GM12878 (cell line): ENCODE measurements at regions not wholly inside any gene's neighbourhood (a gene's known extent, or its start where the extent isn't known, plus 50 kb on each side); places are given as distances from the start of the nearest gene placed in this dataset.

Experiments used
- ATAC-seq: fragments of 200-7000 bp; cut with Tn5 transposase; 3 replicates; pipeline ENCODE4 v1.9.1; 2020; ENCODE audit warnings: mild to moderate bottlenecking, moderate library complexity
- BruUV-seq: library from RNA; stranded (reverse); fragments of 400-500 nt; replicated peaks from 2 replicates; lab custom pipeline; 2021; lab: Mats Ljungman, UMichigan
- CTCF ChIA-PET: fragments of 300-600 bp; sonication (Branson Sonifier 250); formaldehyde crosslinking; extraction: SDS; loops from one replicate; lab custom pipeline; 2021; ENCODE audit warnings: inconsistent platforms; lab: Yijun Ruan, JAX
- POLR2A ChIA-PET: fragments of 350-600 bp; formaldehyde crosslinking; extraction: SDS; loops from one replicate; lab custom pipeline; 2021; ENCODE audit warnings: inconsistent platforms; lab: Charles Lee
- RAD21 ChIA-PET: fragments of 300-600 bp; sonication (Branson Sonifier 250); formaldehyde crosslinking; loops from one replicate; lab custom pipeline; 2023; ENCODE audit warnings: antibody characterized with exemption; ENCODE audit not compliant: unreplicated experiment; lab: Charles Lee
- SMC1A ChIA-PET: fragments of 300-600 bp; sonication (Branson Sonifier 250); formaldehyde crosslinking; loops from one replicate; lab custom pipeline; 2023; ENCODE audit not compliant: unreplicated experiment, uncharacterized antibody; lab: Charles Lee
- DNase-seq: peaks from one replicate; pipeline ENCODE4 v3.0.0-alpha.2; 2011; ENCODE audit warnings: low read depth, low spot score
- FAIRE-seq: peaks from 3 replicates; lab custom pipeline; 2011; peaks lifted over from hg19 to GRCh38; lab: Jason Lieb, UNC
- H2AFZ ChIP-seq: 2 replicates; pipeline ENCODE4 v1.6.0; 2011; ENCODE audit warnings: low read depth, low read length, control low read depth; ENCODE audit not compliant: control insufficient read depth
- H3K27ac ChIP-seq: 2 replicates; pipeline ENCODE4 v1.5.1; 2011; ENCODE audit warnings: control low read depth; ENCODE audit not compliant: control insufficient read depth, insufficient read depth
- H3K27me3 ChIP-seq, 2 experiments: replicated peaks in 1 of 2; 2 replicates each; pipeline versions ENCODE4 v1.6.0 to v1.6.1; 2011; ENCODE audit warnings: low read length in 1 of 2; ENCODE audit not compliant: control insufficient read depth in 2 of 2, insufficient read depth in 2 of 2
- H3K36me3 ChIP-seq, 2 experiments: 2 replicates each; pipeline ENCODE4 v1.5.1; 2011; ENCODE audit warnings: low read length in 1 of 2; ENCODE audit not compliant: control insufficient read depth in 2 of 2, insufficient read depth in 2 of 2
- H3K4me1 ChIP-seq: 2 replicates; pipeline ENCODE4 v1.6.1; 2011; ENCODE audit warnings: mild to moderate bottlenecking, low read length, moderate library complexity, mixed read lengths; ENCODE audit not compliant: control insufficient read depth, insufficient read depth
- H3K4me2 ChIP-seq: 2 replicates; pipeline ENCODE4 v1.6.0; 2011; ENCODE audit warnings: control low read depth; ENCODE audit not compliant: control insufficient read depth, insufficient read depth
- H3K4me3 ChIP-seq: fragments of 200-600 bp; sonication (generic); 2 replicates; pipeline ENCODE4 v1.5.1; 2016
- H3K79me2 ChIP-seq: 2 replicates; pipeline ENCODE4 v1.6.0; 2011; ENCODE audit warnings: low read length; ENCODE audit not compliant: control insufficient read depth, insufficient read depth
- H3K9ac ChIP-seq: 2 replicates; pipeline ENCODE4 v1.8.0; 2011; ENCODE audit warnings: low read length, control low read depth, mixed read lengths; ENCODE audit not compliant: control insufficient read depth, insufficient read depth
- H3K9me3 ChIP-seq: replicated peaks from 3 replicates; pipeline ENCODE4 v1.5.1; 2011; ENCODE audit warnings: mild to moderate bottlenecking, low read length; ENCODE audit not compliant: control insufficient read depth, insufficient read depth
- H4K20me1 ChIP-seq: 2 replicates; pipeline ENCODE4 v1.6.0; 2011; ENCODE audit not compliant: control insufficient read depth, insufficient read depth
- BMI1 ChIP-seq: fragments of 450-650 bp; IDR thresholded peaks from 2 replicates; pipeline ENCODE4 v1.6.1; 2016; ENCODE audit warnings: mild to moderate bottlenecking, moderate library complexity, borderline replicate concordance
- DPF2 ChIP-seq: fragments of 450-650 bp; IDR thresholded peaks from 2 replicates; pipeline ENCODE4 v1.6.1; 2017; ENCODE audit warnings: mild to moderate bottlenecking
- EP300 ChIP-seq, 2 experiments: fragments of 150-350 bp in 1 of 2; IDR thresholded peaks; 2 replicates each; pipeline ENCODE4 v1.6.1; 2011 to 2012; ENCODE audit warnings: low read depth in 2 of 2, low read length in 2 of 2, borderline replicate concordance in 1 of 2, improper control_type of control experiment in 1 of 2, inconsistent platforms in 1 of 2; ENCODE audit not compliant: control insufficient read depth in 1 of 2
- IKZF1 ChIP-seq: fragments of 450-650 bp; conservative IDR thresholded peaks from 2 replicates; pipeline ENCODE4 v1.6.1; 2017; ENCODE audit warnings: antibody characterized with exemption, mild to moderate bottlenecking
- MTA3 ChIP-seq: IDR thresholded peaks from 2 replicates; pipeline ENCODE4 v1.6.1; 2012; ENCODE audit warnings: low read length, inconsistent platforms, borderline replicate concordance
- PML ChIP-seq: IDR thresholded peaks from 2 replicates; pipeline ENCODE4 v1.6.1; 2012; ENCODE audit warnings: low read length, inconsistent platforms
- POLR2AphosphoS5 ChIP-seq: IDR thresholded peaks from 2 replicates; pipeline ENCODE4 v1.6.1; 2011; ENCODE audit warnings: mild to moderate bottlenecking, low read length, inconsistent platforms
- RUNX3 ChIP-seq: IDR thresholded peaks from 2 replicates; pipeline ENCODE4 v1.6.1; 2012; ENCODE audit warnings: low read length, inconsistent platforms
- SIX5 ChIP-seq: IDR thresholded peaks from 2 replicates; pipeline ENCODE4 v1.6.1; 2011; ENCODE audit warnings: mild to moderate bottlenecking, low read depth, low read length, moderate library complexity; ENCODE audit not compliant: severe bottlenecking
- SMAD5 ChIP-seq: IDR thresholded peaks from 2 replicates; pipeline ENCODE4 v1.6.1; 2016; ENCODE audit warnings: antibody characterized with exemption, low read depth
- SP1 ChIP-seq: IDR thresholded peaks from one replicate; pipeline ENCODE4 v1.6.1; 2011; ENCODE audit warnings: low read depth, low read length
- SRF ChIP-seq, 2 experiments: IDR thresholded peaks; 2 replicates each; pipeline ENCODE4 v1.6.1; 2011; ENCODE audit warnings: low read depth in 2 of 2, low read length in 2 of 2, mild to moderate bottlenecking in 1 of 2, moderate library complexity in 1 of 2
- ZBED1 ChIP-seq: IDR thresholded peaks from 2 replicates; pipeline ENCODE4 v1.6.1; 2016; ENCODE audit warnings: borderline replicate concordance
- ZNF217 ChIP-seq: fragments of 450-650 bp; IDR thresholded peaks from 2 replicates; pipeline ENCODE4 v1.6.1; 2017; ENCODE audit warnings: antibody characterized with exemption, mild to moderate bottlenecking
- WGBS: methylation state at CpG from one replicate; pipeline ENCODE4 v1.1.6; 2016; ENCODE audit warnings: low lambda C conversion rate; ENCODE audit not compliant: insufficient replicate concordance, insufficient coverage; ENCODE audit errors: missing lambda C conversion rate; 5-methylcytosine and 5-hydroxymethylcytosine counted together
- in situ Hi-C: fragments of 300-500 bp; cut with MboI; formaldehyde crosslinking; loops from 9 replicates; pipeline ENCODE4 v1.14.3; 2018; ENCODE audit warnings: mixed read lengths
- intact Hi-C: fragments of 100-400 bp; cut with micrococcal nuclease; formaldehyde crosslinking; loops from one replicate; pipeline ENCODE4 v1.14.2; 2022; ENCODE audit not compliant: unreplicated experiment
- TF ChIP-seq, protein P1 (sequence below): fragments of 450-650 bp; IDR thresholded peaks from 2 replicates; pipeline ENCODE4 v1.6.1; 2017; ENCODE audit warnings: mild to moderate bottlenecking, moderate library complexity
- TF ChIP-seq, protein P2 (sequence below): IDR thresholded peaks from 2 replicates; pipeline ENCODE4 v1.6.1; 2011; ENCODE audit warnings: low read depth, mild to moderate bottlenecking, low read length, moderate library complexity, borderline replicate concordance; ENCODE audit errors: extremely low read depth

GRCh38 chr3:14001136-14001535, 121.3 kb upstream of the WNT7A start:
- DNase-seq, result no peak
- no peak for TF ChIP-seq DPF2
- TF ChIP-seq RUNX3, result no peak
- TF ChIP-seq SRF (IDR thresholded peaks at IDR 0.05; ENCODE audit: low read depth in 2 of 2, low read length in 2 of 2), result no peak
- TF ChIP-seq EP300 (IDR thresholded peaks at IDR 0.05; ENCODE audit: borderline replicate concordance in 1 of 2, control insufficient read depth in 1 of 2, low read depth in 2 of 2, low read length in 2 of 2), result no peak
- TF ChIP-seq SMAD5, result no peak
- TF ChIP-seq SP1, result no peak
- TF ChIP-seq IKZF1, result no peak
- no peak for TF ChIP-seq SIX5
- no peak for TF ChIP-seq POLR2AphosphoS5
- Histone ChIP-seq H3K79me2 (no peaks in the 10 kb centered on the region), H3K36me3 (no peaks in the 10 kb centered on the region), H3K9ac (no peak overlapping the region), H3K4me3 (no peak overlapping the region), H3K4me2 (no peak overlapping the region), H2AFZ (no peak overlapping the region), H4K20me1 (no peaks in the 10 kb centered on the region), H3K27ac (no peak overlapping the region), H3K9me3 (no peaks in the 10 kb centered on the region), H3K4me1 (no peaks in the 10 kb centered on the region), H3K27me3 (no peaks in the 10 kb centered on the region)
- in situ Hi-C loops (no loop called here), intact Hi-C loops (no loop called here)
- POLR2A ChIA-PET, result no interaction called here
- SMC1A ChIA-PET, result no interaction called here
- BruUV-seq, result no TSS peak
- RAD21 ChIA-PET, result no interaction called here
- FAIRE-seq, result no peak
- no peak for ATAC-seq
- CTCF ChIA-PET, result no interaction called here

DNA sequence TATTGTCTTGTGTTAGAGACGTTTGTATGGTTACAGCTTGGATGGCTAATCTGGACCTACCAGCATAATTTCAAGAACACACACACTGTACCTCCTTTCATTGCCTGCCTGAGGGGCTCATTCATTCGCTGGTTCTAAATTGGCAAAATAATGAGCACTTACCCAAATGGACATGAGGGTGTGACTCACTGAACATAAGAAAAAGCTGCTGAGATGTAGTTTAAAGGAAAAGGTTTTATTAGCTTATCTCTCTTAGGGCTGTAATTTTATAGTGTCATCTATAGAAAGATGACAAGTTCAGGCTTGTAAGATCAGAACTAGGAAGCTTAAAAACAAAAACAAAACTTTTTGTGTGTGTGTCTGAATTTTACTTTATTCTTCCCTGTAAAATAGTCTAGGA, 120.7 kb upstream of the WNT7A start:
- 4% methylated on average over 2 of the region's 2 CpGs for WGBS
- no peaks in the 10 kb centered on the region for H3K4me1 ChIP-seq
- no peak for FAIRE-seq
- H3K27ac ChIP-seq, result no peak overlapping the region
- ChIA-PET RAD21 (no interaction called here), POLR2A (no interaction called here), SMC1A (no interaction called here)
- H3K79me2 ChIP-seq, result no peaks in the 10 kb centered on the region
- in situ Hi-C loops (no loop called here), intact Hi-C loops (no loop called here)
- H3K4me3 ChIP-seq, result no peak overlapping the region
- H3K9me3 ChIP-seq, result no peaks in the 10 kb centered on the region
- no peaks in the 10 kb centered on the region for H3K36me3 ChIP-seq
- H3K9ac ChIP-seq, result no peak overlapping the region
- TF ChIP-seq BMI1, result no peak
- TF ChIP-seq, protein P1, sequence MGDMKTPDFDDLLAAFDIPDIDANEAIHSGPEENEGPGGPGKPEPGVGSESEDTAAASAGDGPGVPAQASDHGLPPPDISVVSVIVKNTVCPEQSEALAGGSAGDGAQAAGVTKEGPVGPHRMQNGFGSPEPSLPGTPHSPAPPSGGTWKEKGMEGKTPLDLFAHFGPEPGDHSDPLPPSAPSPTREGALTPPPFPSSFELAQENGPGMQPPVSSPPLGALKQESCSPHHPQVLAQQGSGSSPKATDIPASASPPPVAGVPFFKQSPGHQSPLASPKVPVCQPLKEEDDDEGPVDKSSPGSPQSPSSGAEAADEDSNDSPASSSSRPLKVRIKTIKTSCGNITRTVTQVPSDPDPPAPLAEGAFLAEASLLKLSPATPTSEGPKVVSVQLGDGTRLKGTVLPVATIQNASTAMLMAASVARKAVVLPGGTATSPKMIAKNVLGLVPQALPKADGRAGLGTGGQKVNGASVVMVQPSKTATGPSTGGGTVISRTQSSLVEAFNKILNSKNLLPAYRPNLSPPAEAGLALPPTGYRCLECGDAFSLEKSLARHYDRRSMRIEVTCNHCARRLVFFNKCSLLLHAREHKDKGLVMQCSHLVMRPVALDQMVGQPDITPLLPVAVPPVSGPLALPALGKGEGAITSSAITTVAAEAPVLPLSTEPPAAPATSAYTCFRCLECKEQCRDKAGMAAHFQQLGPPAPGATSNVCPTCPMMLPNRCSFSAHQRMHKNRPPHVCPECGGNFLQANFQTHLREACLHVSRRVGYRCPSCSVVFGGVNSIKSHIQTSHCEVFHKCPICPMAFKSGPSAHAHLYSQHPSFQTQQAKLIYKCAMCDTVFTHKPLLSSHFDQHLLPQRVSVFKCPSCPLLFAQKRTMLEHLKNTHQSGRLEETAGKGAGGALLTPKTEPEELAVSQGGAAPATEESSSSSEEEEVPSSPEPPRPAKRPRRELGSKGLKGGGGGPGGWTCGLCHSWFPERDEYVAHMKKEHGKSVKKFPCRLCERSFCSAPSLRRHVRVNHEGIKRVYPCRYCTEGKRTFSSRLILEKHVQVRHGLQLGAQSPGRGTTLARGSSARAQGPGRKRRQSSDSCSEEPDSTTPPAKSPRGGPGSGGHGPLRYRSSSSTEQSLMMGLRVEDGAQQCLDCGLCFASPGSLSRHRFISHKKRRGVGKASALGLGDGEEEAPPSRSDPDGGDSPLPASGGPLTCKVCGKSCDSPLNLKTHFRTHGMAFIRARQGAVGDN, result no peak
- no peak for TF ChIP-seq PML
- no peak for TF ChIP-seq ZNF217
- TF ChIP-seq, protein P2, sequence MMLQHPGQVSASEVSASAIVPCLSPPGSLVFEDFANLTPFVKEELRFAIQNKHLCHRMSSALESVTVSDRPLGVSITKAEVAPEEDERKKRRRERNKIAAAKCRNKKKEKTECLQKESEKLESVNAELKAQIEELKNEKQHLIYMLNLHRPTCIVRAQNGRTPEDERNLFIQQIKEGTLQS, result no peak
- TF ChIP-seq MTA3, result no peak
- TF ChIP-seq SMAD5, result no peak
- no peak for TF ChIP-seq ZBED1
- TF ChIP-seq, all 136 proteins: peak for 0
- Histone ChIP-seq H3K27me3 (no peaks in the 10 kb centered on the region), H2AFZ (no peak overlapping the region), H3K4me2 (no peak overlapping the region), H4K20me1 (no peaks in the 10 kb centered on the region)
- DNase-seq, result no peak
- CTCF ChIA-PET, result no interaction called here
- no TSS peak for BruUV-seq
- ATAC-seq, result no peak
